Pancreas (tissue), 10 donors: ENCODE measurements at regions not wholly inside any gene's neighbourhood (a gene's known extent, or its start where the extent isn't known, plus 50 kb on each side); places are given as distances from the start of the nearest gene placed in this dataset.
A peak's percentile ranks its signal among the peaks of the same experiment; 100 is the strongest.

Experiments
- ATAC-seq, 4 donors: fragments of 200-7000 bp; cut with Tn5 transposase; one replicate each; pipeline versions ENCODE4 v1.8.0 to v1.9.1; 2020; ENCODE audit warnings: mild to moderate bottlenecking in 4 of 4, moderate library complexity in 4 of 4
- DNase-seq, 6 donors: peaks; one replicate each; pipeline ENCODE4 v3.0.0-alpha.2; 2020
- FAIRE-seq: peaks from 2 replicates; lab custom pipeline; 2012; peaks lifted over from hg19 to GRCh38; lab: Jason Lieb, UNC
- H3K27ac ChIP-seq, 4 donors: fragments of 200-600 bp; sonication (generic); 1 replicate in 3 of 4; 2 replicates in 1 of 4; pipeline versions ENCODE4 v1.5.0 to v1.8.0; 2020
- H3K27me3 ChIP-seq, 4 donors: fragments of 200-600 bp; one replicate each; pipeline ENCODE4 v1.8.0; 2021
- H3K36me3 ChIP-seq, 3 donors: fragments of 200-600 bp; sonication (generic) in 1 of 3; one replicate each; pipeline versions ENCODE4 v1.5.0 to v1.8.0; 2020 to 2021
- H3K4me1 ChIP-seq, 3 donors: fragments of 200-600 bp; one replicate each; pipeline ENCODE4 v1.8.0; 2021
- H3K4me3 ChIP-seq, 4 donors: fragments of 200-600 bp; sonication (generic) in 2 of 4; one replicate each; pipeline versions ENCODE4 v1.5.0 to v1.8.0; 2020 to 2021
- H3K9me3 ChIP-seq, 4 donors: fragments of 200-600 bp; one replicate each; pipeline ENCODE4 v1.8.0; 2021
- WGBS, 2 donors: extraction: QIAGEN DNeasy Blood & Tissue Kit; methylation state at CpG; one replicate each; pipeline ENCODE4 v1.1.7; 2013; 5-methylcytosine and 5-hydroxymethylcytosine counted together
- intact Hi-C, 3 donors: fragments of 100-400 bp; cut with DNase I; formaldehyde crosslinking; loops; one replicate each; pipeline versions ENCODE4 v1.11.1 to v1.14.2; 2022
- TF ChIP-seq, protein P1 (sequence below), 4 donors: fragments of 200-600 bp; sonication (generic) in 3 of 4; IDR thresholded peaks; one replicate each; pipeline versions ENCODE4 v1.5.0 to v1.8.0; 2021; ENCODE audit warnings: antibody characterized with exemption in 4 of 4
- donor health status: healthy with polysubstance abuse.
- donor health status: DM: no; HTN: no; CAD: no; lungs with moderate emphysema.
- donor health status: DM: no; HTN: no; CAD: no.
- donor health status: control.
- donor health status: control.
- donor health status: Bipolar disorder and iron deficiency.
- donor health status: DM: yes; HTN: yes; CAD: no.
- donor health status: DM: no; HTN: no; CAD: no.
- donor health status: DM: no; HTN: no; CAD: no.
- donor health status: DM: yes; HTN: yes; CAD: no.

DNA sequence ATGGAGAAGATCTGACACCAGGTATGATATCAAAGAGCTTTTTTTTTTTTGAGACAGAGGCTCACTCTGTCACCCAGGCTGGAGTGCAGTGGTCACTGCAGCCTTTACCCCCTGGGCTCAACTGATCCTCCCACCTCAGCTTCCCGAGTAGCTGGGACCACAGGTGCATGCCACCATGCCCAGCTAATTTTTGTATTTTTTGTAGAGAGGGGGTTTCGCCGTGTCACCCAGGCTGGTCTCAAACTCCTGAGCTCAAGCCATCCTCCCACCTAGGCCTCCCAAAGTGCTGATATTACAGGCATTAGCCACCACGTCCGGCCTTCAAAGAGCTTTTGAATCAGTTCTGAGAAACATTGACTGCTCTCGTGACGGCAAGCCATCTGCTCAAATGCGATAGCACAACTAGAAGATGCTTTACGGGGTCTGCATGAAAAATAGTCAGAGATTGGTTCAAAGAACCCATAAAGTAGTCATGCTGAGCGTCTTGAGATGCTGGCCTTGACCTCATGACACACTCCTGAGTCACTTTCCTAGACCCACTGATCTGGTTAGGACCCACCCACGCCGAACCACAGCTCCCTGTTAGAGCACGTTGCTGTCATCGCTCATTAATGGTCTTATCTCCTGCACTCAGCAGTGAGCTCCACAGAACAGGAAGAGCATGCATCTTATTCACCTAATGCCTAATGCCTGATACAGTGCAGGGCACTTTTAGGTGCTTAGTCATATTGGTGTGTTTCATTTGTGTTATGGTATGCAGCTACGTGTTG, 57.0 kb upstream of the NR2F2 start:
- Histone ChIP-seq H3K4me3 (no peak overlapping the region), H3K4me1 (no peaks in the 10 kb centered on the region), H3K27ac (no peak overlapping the region), H3K9me3 (no peaks in the 10 kb centered on the region), H3K36me3 (no peaks in the 10 kb centered on the region), H3K27me3 (no peaks in the 10 kb centered on the region)
- FAIRE-seq (no peak), DNase-seq (no peak), ATAC-seq (peak in 1 of 4 donors; percentile 21)
- WGBS, 2 donors, result 82 to 89% methylated on average over 15 of the region's 15 CpGs
- TF ChIP-seq, protein P1, sequence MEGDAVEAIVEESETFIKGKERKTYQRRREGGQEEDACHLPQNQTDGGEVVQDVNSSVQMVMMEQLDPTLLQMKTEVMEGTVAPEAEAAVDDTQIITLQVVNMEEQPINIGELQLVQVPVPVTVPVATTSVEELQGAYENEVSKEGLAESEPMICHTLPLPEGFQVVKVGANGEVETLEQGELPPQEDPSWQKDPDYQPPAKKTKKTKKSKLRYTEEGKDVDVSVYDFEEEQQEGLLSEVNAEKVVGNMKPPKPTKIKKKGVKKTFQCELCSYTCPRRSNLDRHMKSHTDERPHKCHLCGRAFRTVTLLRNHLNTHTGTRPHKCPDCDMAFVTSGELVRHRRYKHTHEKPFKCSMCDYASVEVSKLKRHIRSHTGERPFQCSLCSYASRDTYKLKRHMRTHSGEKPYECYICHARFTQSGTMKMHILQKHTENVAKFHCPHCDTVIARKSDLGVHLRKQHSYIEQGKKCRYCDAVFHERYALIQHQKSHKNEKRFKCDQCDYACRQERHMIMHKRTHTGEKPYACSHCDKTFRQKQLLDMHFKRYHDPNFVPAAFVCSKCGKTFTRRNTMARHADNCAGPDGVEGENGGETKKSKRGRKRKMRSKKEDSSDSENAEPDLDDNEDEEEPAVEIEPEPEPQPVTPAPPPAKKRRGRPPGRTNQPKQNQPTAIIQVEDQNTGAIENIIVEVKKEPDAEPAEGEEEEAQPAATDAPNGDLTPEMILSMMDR (IDR thresholded peaks at IDR 0.05), result no peak
- intact Hi-C loops, result loop anchor here in 1 of 3 donors (10.0 kb wide), 1 partner anchor 61 kb away; the partner anchor contains the start of gene NR2F2

DNA sequence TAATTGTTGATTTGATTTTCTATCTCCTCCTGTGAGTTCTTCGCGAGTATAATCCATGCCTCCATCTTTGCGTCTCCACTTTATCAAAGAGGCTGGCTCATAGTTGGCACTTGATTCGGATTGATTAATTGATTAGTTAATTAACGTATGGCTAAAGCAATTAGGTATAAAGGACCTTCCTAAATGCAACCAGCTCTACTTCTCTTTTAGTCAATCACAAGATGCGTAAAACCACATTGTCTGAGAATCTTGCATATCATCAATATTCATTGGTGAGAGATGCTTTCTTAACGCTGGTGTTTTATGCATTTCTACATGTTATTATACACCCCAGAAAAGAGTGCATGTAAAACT, 56.4 kb upstream of the NR2F2 start:
- intact Hi-C loops, result loop anchor here in 1 of 3 donors (10.0 kb wide), 1 partner anchor 61 kb away; the partner anchor contains the start of gene NR2F2
- no peaks in the 10 kb centered on the region for H3K36me3 ChIP-seq
- ATAC-seq, result no peak
- no peak overlapping the region for H3K27ac ChIP-seq
- TF ChIP-seq, protein P1 (IDR thresholded peaks at IDR 0.05), result no peak
- FAIRE-seq, result no peak
- 64 to 66% methylated on average over 7 of the region's 7 CpGs for WGBS, 2 donors
- no peaks in the 10 kb centered on the region for H3K27me3 ChIP-seq
- H3K4me3 ChIP-seq, result no peak overlapping the region
- H3K9me3 ChIP-seq, result no peaks in the 10 kb centered on the region
- DNase-seq, result no peak
- H3K4me1 ChIP-seq, result no peaks in the 10 kb centered on the region

DNA sequence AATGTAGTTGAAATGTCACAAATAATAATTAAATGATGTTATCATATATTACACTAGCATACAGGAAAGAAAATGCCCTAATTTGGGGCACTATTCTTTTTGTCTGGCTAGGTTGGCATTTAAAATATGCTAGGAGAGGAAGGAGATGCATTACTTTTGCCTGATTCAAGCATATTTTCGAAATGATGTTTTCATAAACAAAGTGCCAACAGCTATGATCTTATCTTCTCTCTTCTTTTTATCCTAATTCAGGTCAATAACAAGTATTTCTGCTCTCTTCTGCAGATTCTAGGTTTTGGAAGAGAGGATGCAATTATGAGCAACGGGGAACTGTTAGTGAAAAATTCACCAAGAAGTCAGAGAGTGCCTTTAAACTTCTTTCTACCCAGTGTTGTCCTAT, 55.8 kb upstream of the NR2F2 start:
- no peak for ATAC-seq
- no peak for DNase-seq
- TF ChIP-seq, protein P1 (IDR thresholded peaks at IDR 0.05), result no peak
- no peaks in the 10 kb centered on the region for H3K27me3 ChIP-seq
- FAIRE-seq, result no peak
- no peak overlapping the region for H3K27ac ChIP-seq
- WGBS, 2 donors, result 66 to 82% methylated on average over 2 of the region's 2 CpGs
- no peak overlapping the region for H3K4me3 ChIP-seq
- no peaks in the 10 kb centered on the region for H3K4me1 ChIP-seq
- no peaks in the 10 kb centered on the region for H3K36me3 ChIP-seq
- intact Hi-C loops, result loop anchor here in 1 of 3 donors (10.0 kb wide), 1 partner anchor 60 kb away; the partner anchor contains the start of gene NR2F2
- no peaks in the 10 kb centered on the region for H3K9me3 ChIP-seq

DNA sequence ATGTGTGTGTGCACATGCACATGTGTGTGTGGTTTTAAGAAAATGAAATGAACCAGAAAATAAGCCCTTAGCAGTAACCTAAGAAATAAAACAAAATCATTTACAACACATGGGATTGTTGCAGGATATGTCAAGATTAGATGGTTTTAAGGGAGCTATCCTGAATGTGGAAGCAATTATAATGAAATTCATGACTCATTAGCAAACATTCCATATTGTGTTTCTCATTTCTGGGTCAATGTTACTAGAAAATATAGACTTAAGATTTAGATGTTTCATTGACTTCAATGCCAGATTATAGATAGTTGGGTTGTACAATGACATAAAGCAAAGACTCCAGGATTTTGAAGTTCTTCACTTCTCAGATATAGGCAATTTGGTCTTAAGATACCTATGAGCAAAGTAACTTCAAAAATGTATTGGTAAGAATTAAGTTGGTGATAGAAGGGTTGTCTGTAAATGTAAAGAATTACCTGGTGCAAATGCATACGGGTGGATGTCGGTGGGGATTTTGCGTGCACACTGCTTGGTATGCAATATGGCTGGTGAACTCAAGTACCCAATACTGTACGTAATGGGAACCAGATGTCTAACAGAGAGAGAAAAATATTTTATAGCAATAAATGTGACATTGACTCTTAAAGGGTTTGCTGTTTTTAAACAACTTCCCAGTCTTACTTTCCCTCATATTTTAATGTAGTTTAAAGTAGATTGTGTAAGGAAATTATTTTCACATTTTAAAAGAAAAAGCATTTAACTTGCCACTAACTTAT, 53.9 kb upstream of the NR2F2 start:
- no peak overlapping the region for H3K4me3 ChIP-seq
- intact Hi-C loops, result loop anchor here in 1 of 3 donors (10.0 kb wide), 1 partner anchor 58 kb away; the partner anchor contains the start of gene NR2F2
- WGBS, 2 donors, result 87 to 89% methylated on average over 4 of the region's 4 CpGs
- H3K4me1 ChIP-seq, result no peaks in the 10 kb centered on the region
- H3K27me3 ChIP-seq, result no peaks in the 10 kb centered on the region
- H3K27ac ChIP-seq, result no peak overlapping the region
- TF ChIP-seq, protein P1 (IDR thresholded peaks at IDR 0.05), result no peak
- H3K9me3 ChIP-seq, result no peaks in the 10 kb centered on the region
- no peaks in the 10 kb centered on the region for H3K36me3 ChIP-seq
- FAIRE-seq, result no peak
- DNase-seq, result no peak
- ATAC-seq, result no peak
